Ishikawa (cell line): ENCODE measurements at regions not wholly inside any gene's neighbourhood (a gene's known extent, or its start where the extent isn't known, plus 50 kb on each side); places are given as distances from the start of the nearest gene placed in this dataset.

Experiments
- CEBPB ChIP-seq: IDR thresholded peaks from 2 replicates; pipeline ENCODE4 v1.6.1; 2012
- CREB1 ChIP-seq: IDR thresholded peaks from 2 replicates; pipeline ENCODE4 v1.6.1; 2012; ENCODE audit warnings: low read depth
- EGR1 ChIP-seq: IDR thresholded peaks from 2 replicates; pipeline ENCODE4 v1.6.1; 2012
- EP300 ChIP-seq: IDR thresholded peaks from 2 replicates; pipeline ENCODE4 v1.6.1; 2012; ENCODE audit warnings: borderline replicate concordance
- FOXM1 ChIP-seq: IDR thresholded peaks from 2 replicates; pipeline ENCODE4 v1.6.1; 2012; ENCODE audit warnings: low read depth, borderline replicate concordance
- NFIC ChIP-seq: IDR thresholded peaks from 2 replicates; pipeline ENCODE4 v1.6.1; 2012
- RAD21 ChIP-seq: IDR thresholded peaks from 2 replicates; pipeline ENCODE4 v1.6.1; 2012; ENCODE audit warnings: low read depth
- TAF1 ChIP-seq: IDR thresholded peaks from 2 replicates; pipeline ENCODE4 v1.6.1; 2012; ENCODE audit warnings: low read depth, mild to moderate bottlenecking
- TCF12 ChIP-seq: IDR thresholded peaks from 2 replicates; pipeline ENCODE4 v1.6.1; 2012; ENCODE audit warnings: low read depth
- TEAD4 ChIP-seq: IDR thresholded peaks from 2 replicates; pipeline ENCODE4 v1.6.1; 2012
- YY1 ChIP-seq: IDR thresholded peaks from 2 replicates; pipeline ENCODE4 v1.6.1; 2012; ENCODE audit warnings: low read depth
- ZBTB7A ChIP-seq: IDR thresholded peaks from 2 replicates; pipeline ENCODE4 v1.6.1; 2012; ENCODE audit warnings: low read depth
- TF ChIP-seq, protein P1 (sequence below): IDR thresholded peaks from 2 replicates; pipeline ENCODE4 v1.6.1; 2012; ENCODE audit warnings: low read depth, mild to moderate bottlenecking
- TF ChIP-seq, protein P2 (sequence below): IDR thresholded peaks from 2 replicates; pipeline ENCODE4 v1.6.1; 2012
- TF ChIP-seq, protein P3 (sequence below): IDR thresholded peaks from 2 replicates; pipeline ENCODE4 v1.6.1; 2012

DNA sequence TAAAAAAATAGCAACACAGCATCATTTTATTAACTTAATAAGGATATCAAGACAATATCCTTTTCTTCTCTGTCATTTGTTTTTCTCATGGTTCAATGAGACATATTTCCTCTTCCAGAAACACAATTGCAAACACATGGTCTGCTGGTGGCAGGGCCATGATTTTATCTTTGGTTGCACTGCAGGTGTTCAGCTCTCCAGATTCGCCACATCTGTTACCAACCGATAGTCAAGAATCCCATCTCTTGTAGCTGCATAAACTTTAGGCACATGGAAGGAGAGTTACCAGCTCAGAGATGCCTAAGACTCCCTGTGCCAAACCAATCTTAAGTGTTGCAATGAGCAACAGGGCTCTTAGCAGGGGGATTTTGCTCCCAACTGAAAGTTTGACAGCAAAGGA, 1303.2 kb upstream of the CELF4 start:
- no peak for TF ChIP-seq RAD21
- no peak for TF ChIP-seq TEAD4
- TF ChIP-seq, protein P1, sequence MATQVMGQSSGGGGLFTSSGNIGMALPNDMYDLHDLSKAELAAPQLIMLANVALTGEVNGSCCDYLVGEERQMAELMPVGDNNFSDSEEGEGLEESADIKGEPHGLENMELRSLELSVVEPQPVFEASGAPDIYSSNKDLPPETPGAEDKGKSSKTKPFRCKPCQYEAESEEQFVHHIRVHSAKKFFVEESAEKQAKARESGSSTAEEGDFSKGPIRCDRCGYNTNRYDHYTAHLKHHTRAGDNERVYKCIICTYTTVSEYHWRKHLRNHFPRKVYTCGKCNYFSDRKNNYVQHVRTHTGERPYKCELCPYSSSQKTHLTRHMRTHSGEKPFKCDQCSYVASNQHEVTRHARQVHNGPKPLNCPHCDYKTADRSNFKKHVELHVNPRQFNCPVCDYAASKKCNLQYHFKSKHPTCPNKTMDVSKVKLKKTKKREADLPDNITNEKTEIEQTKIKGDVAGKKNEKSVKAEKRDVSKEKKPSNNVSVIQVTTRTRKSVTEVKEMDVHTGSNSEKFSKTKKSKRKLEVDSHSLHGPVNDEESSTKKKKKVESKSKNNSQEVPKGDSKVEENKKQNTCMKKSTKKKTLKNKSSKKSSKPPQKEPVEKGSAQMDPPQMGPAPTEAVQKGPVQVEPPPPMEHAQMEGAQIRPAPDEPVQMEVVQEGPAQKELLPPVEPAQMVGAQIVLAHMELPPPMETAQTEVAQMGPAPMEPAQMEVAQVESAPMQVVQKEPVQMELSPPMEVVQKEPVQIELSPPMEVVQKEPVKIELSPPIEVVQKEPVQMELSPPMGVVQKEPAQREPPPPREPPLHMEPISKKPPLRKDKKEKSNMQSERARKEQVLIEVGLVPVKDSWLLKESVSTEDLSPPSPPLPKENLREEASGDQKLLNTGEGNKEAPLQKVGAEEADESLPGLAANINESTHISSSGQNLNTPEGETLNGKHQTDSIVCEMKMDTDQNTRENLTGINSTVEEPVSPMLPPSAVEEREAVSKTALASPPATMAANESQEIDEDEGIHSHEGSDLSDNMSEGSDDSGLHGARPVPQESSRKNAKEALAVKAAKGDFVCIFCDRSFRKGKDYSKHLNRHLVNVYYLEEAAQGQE, result no peak
- no peak for TF ChIP-seq TCF12
- no peak for TF ChIP-seq FOXM1
- no peak for TF ChIP-seq CEBPB
- TF ChIP-seq EP300, result no peak
- no peak for TF ChIP-seq EGR1
- TF ChIP-seq TAF1, result no peak
- no peak for TF ChIP-seq ZBTB7A
- TF ChIP-seq, protein P2, sequence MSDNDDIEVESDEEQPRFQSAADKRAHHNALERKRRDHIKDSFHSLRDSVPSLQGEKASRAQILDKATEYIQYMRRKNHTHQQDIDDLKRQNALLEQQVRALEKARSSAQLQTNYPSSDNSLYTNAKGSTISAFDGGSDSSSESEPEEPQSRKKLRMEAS, result no peak
- TF ChIP-seq, protein P3, sequence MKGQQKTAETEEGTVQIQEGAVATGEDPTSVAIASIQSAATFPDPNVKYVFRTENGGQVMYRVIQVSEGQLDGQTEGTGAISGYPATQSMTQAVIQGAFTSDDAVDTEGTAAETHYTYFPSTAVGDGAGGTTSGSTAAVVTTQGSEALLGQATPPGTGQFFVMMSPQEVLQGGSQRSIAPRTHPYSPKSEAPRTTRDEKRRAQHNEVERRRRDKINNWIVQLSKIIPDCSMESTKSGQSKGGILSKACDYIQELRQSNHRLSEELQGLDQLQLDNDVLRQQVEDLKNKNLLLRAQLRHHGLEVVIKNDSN, result no peak
- TF ChIP-seq CREB1, result no peak
- no peak for TF ChIP-seq YY1
- TF ChIP-seq NFIC, result no peak

DNA sequence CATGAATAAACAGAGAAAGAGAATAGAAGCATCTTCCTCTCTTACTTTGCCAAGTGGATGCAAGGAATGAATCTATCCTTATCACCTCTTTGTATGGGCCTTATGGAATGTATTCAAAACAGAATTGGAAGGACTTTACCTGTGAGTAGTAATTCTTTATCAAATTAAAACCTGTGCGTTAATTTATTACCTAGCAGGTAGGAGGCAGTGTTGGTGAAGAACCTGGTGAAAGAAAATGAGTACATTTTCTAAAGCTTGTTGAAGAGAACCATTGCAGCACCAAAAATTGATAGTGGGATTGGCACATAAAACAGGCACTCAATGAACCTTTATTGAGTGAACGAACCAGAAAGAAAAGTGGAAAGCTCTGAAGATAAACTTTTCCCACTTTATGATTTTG, 1302.1 kb upstream of the CELF4 start:
- TF ChIP-seq TAF1 (no peak), EGR1 (no peak), NFIC (no peak), YY1 (no peak), TCF12 (no peak), CEBPB (no peak), FOXM1 (no peak), RAD21 (no peak), CREB1 (no peak), ZBTB7A (no peak)
- TF ChIP-seq, protein P2, result no peak
- TF ChIP-seq, protein P3, result no peak
- TF ChIP-seq, protein P1, result no peak

DNA sequence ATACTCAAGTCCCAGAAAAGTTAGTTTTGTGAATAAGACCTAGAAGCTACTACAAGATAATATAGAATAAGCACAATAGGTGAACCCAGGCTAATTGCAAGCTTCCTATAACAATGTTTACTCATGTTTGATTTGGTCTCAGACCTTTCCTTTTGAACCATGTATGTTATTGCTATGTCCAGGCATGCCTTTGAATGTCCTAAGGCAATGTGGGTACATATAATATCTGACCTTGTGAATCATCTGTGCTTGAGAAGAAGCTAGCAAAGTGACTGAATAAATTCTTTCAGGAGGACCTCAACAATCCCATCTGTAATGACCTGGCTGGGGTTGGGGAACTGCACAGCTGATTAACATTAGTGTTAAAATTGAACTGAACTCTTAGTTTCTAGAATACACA, 1285.9 kb upstream of the CELF4 start:
- TF ChIP-seq EGR1, result no peak
- no peak for TF ChIP-seq EP300
- TF ChIP-seq RAD21, result no peak
- TF ChIP-seq YY1, result no peak
- no peak for TF ChIP-seq CREB1
- TF ChIP-seq, protein P2, result no peak

DNA sequence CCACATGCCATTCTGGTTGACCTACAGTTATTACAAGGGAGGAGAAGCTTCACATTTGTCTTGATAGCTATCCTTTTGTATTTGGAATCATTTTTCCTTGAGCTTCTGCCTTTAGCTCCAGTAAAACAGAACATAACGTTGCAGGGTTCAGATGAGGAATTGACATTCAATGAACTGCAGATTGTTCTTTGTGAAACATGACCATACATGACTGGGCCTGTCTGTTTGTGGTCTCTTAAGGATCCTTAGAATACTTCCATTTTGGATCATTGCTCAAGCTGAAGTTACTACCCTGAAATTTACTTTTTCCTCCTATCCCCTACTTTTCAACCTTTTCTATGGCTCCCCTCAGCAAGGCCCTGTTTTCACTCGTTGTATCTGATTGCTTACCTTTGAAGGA, 1281.7 kb upstream of the CELF4 start:
- no peak for TF ChIP-seq CREB1
- TF ChIP-seq RAD21, result no peak
- no peak for TF ChIP-seq CEBPB
- TF ChIP-seq, protein P2, result no peak
- no peak for TF ChIP-seq ZBTB7A
- TF ChIP-seq FOXM1, result no peak
- no peak for TF ChIP-seq TEAD4
- TF ChIP-seq, protein P3, result no peak
- no peak for TF ChIP-seq NFIC
- no peak for TF ChIP-seq YY1
- TF ChIP-seq, protein P1, result no peak
- no peak for TF ChIP-seq TAF1
- TF ChIP-seq EP300, result no peak
- no peak for TF ChIP-seq TCF12
